HG03378 (cell line): ENCODE measurements at regions not wholly inside any gene's neighbourhood (a gene's known extent, or its start where the extent isn't known, plus 50 kb on each side); places are given as distances from the start of the nearest gene placed in this dataset.

Experiments used
- ATAC-seq: cut with Tn5 transposase; IDR thresholded peaks from one replicate; pipeline ENCODE4 v1.9.1; 2021; ENCODE audit warnings: mild to moderate bottlenecking, moderate library complexity; ENCODE audit not compliant: unreplicated experiment

GRCh38 chr18:27899893-27900292, 277.0 kb downstream of the CDH2 start:
- ATAC-seq: no peak

GRCh38 chr18:27894746-27895145, 282.2 kb downstream of the CDH2 start:
- no peak for ATAC-seq

GRCh38 chr18:27887711-27888495, 289.0 kb downstream of the CDH2 start:
- ATAC-seq: no peak

- ATAC-seq: no peak
Observed at GRCh38 chr18:27887287-27887686, 289.6 kb downstream of the CDH2 start.

- no peak for ATAC-seq
Observed at GRCh38 chr18:27879540-27879939, 297.4 kb downstream of the CDH2 start.

GRCh38 chr18:27871726-27872125, 305.2 kb downstream of the CDH2 start:
- ATAC-seq: no peak

GRCh38 chr18:27869735-27870134, 307.2 kb downstream of the CDH2 start:
- ATAC-seq: no peak

GRCh38 chr18:27865431-27865830, 311.5 kb downstream of the CDH2 start:
- ATAC-seq: no peak

- ATAC-seq: no peak
Observed at GRCh38 chr18:27863780-27864430, 313.0 kb downstream of the CDH2 start.

GRCh38 chr18:27862041-27862682, 314.8 kb downstream of the CDH2 start:
- no peak for ATAC-seq

- ATAC-seq: no peak
Observed at GRCh38 chr18:27861539-27861938, 315.4 kb downstream of the CDH2 start.

- no peak for ATAC-seq
Observed at GRCh38 chr18:27860701-27861107, 316.2 kb downstream of the CDH2 start.

GRCh38 chr18:27860011-27860410, 316.9 kb downstream of the CDH2 start:
- no peak for ATAC-seq

- ATAC-seq: no peak
Observed at GRCh38 chr18:27856820-27857219, 320.1 kb downstream of the CDH2 start.

GRCh38 chr18:27855486-27855885, 321.4 kb downstream of the CDH2 start:
- ATAC-seq: no peak

GRCh38 chr18:27854631-27855030, 322.3 kb downstream of the CDH2 start:
- no peak for ATAC-seq

GRCh38 chr18:27848336-27848735, 328.6 kb downstream of the CDH2 start:
- no peak for ATAC-seq

- ATAC-seq: no peak
Observed at GRCh38 chr18:27847412-27847811, 329.5 kb downstream of the CDH2 start.

GRCh38 chr18:27845897-27846296, 331.0 kb downstream of the CDH2 start:
- ATAC-seq: no peak

GRCh38 chr18:27843783-27844777, 332.9 kb downstream of the CDH2 start:
- no peak for ATAC-seq

- no peak for ATAC-seq
Observed at GRCh38 chr18:27839141-27839540, 337.8 kb downstream of the CDH2 start.
